Pancreas (tissue), 10 donors: ENCODE measurements at regions not wholly inside any gene's neighbourhood (a gene's known extent, or its start where the extent isn't known, plus 50 kb on each side); places are given as distances from the start of the nearest gene placed in this dataset.

Experiments used
- ATAC-seq, 4 donors: fragments of 200-7000 bp; cut with Tn5 transposase; one replicate each; pipeline versions ENCODE4 v1.8.0 to v1.9.1; 2020; ENCODE audit warnings: mild to moderate bottlenecking in 4 of 4, moderate library complexity in 4 of 4
- DNase-seq, 6 donors: peaks; one replicate each; pipeline ENCODE4 v3.0.0-alpha.2; 2020
- FAIRE-seq: peaks from 2 replicates; lab custom pipeline; 2012; peaks lifted over from hg19 to GRCh38; lab: Jason Lieb, UNC
- H3K27ac ChIP-seq, 4 donors: fragments of 200-600 bp; sonication (generic); 1 replicate in 3 of 4; 2 replicates in 1 of 4; pipeline versions ENCODE4 v1.5.0 to v1.8.0; 2020
- H3K27me3 ChIP-seq, 4 donors: fragments of 200-600 bp; one replicate each; pipeline ENCODE4 v1.8.0; 2021
- H3K36me3 ChIP-seq, 3 donors: fragments of 200-600 bp; sonication (generic) in 1 of 3; one replicate each; pipeline versions ENCODE4 v1.5.0 to v1.8.0; 2020 to 2021
- H3K4me1 ChIP-seq, 3 donors: fragments of 200-600 bp; one replicate each; pipeline ENCODE4 v1.8.0; 2021
- H3K4me3 ChIP-seq, 4 donors: fragments of 200-600 bp; sonication (generic) in 2 of 4; one replicate each; pipeline versions ENCODE4 v1.5.0 to v1.8.0; 2020 to 2021
- H3K9me3 ChIP-seq, 4 donors: fragments of 200-600 bp; one replicate each; pipeline ENCODE4 v1.8.0; 2021
- WGBS, 2 donors: extraction: QIAGEN DNeasy Blood & Tissue Kit; methylation state at CpG; one replicate each; pipeline ENCODE4 v1.1.7; 2013; 5-methylcytosine and 5-hydroxymethylcytosine counted together
- intact Hi-C, 3 donors: fragments of 100-400 bp; cut with DNase I; formaldehyde crosslinking; loops; one replicate each; pipeline versions ENCODE4 v1.11.1 to v1.14.2; 2022
- TF ChIP-seq, protein P1 (sequence below), 4 donors: fragments of 200-600 bp; sonication (generic) in 3 of 4; IDR thresholded peaks; one replicate each; pipeline versions ENCODE4 v1.5.0 to v1.8.0; 2021; ENCODE audit warnings: antibody characterized with exemption in 4 of 4
- donor health status: healthy with polysubstance abuse.
- donor health status: DM: no; HTN: no; CAD: no; lungs with moderate emphysema.
- donor health status: DM: no; HTN: no; CAD: no.
- donor health status: control.
- donor health status: control.
- donor health status: Bipolar disorder and iron deficiency.
- donor health status: DM: yes; HTN: yes; CAD: no.
- donor health status: DM: no; HTN: no; CAD: no.
- donor health status: DM: no; HTN: no; CAD: no.
- donor health status: DM: yes; HTN: yes; CAD: no.

DNA sequence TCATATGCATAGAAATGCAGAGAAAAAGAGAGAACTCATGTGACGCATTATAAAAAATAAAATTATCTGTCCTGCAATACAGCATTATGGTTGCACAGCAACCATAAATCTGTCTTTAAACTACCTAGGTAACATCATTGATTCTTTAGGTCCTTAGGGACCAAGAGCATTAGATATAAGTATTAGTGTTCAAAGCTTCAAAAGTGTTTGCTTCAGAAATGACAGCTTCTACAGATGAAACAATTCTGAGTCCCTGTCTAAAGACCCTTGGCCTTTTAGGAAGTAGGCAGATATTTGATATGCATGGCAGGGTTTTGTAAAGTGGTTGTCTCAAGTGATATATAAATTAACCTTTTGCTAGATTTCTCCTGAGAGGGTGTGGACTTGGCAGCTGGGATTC lies 454.2 kb downstream of the GBE1 start:
- intact Hi-C loops = no loop called here
- no peak overlapping the region for H3K4me3 ChIP-seq
- WGBS, 2 donors = 93% methylated on average over 1 of the region's 1 CpG

DNA sequence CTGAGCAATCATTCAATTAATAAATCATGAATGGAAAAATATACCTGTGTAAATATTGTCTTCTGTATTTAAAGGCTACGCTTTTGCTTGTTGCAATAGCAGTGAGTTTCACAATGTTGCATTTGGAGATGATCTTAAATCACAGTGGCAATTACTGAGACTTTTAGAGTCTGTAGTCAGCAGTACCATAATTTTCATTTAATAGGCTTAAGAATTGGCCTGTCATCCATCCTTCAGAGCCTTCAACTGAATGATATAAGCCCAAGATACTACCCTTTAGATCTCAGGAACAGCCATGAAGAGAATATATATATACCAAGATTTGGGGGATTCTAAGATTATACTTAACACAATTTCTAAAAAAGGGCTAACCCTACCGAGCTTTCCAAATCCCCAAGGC lies 458.1 kb downstream of the GBE1 start:
- Histone ChIP-seq H3K36me3 (no peaks in the 10 kb centered on the region), H3K4me1 (no peaks in the 10 kb centered on the region), H3K4me3 (no peak overlapping the region), H3K27ac (no peak overlapping the region), H3K9me3 (no peaks in the 10 kb centered on the region), H3K27me3 (no peaks in the 10 kb centered on the region)
- ATAC-seq (no peak), DNase-seq (no peak), FAIRE-seq (no peak)
- intact Hi-C loops = no loop called here
- 71 to 78% methylated on average over 2 of the region's 2 CpGs for WGBS, 2 donors
- TF ChIP-seq, protein P1, sequence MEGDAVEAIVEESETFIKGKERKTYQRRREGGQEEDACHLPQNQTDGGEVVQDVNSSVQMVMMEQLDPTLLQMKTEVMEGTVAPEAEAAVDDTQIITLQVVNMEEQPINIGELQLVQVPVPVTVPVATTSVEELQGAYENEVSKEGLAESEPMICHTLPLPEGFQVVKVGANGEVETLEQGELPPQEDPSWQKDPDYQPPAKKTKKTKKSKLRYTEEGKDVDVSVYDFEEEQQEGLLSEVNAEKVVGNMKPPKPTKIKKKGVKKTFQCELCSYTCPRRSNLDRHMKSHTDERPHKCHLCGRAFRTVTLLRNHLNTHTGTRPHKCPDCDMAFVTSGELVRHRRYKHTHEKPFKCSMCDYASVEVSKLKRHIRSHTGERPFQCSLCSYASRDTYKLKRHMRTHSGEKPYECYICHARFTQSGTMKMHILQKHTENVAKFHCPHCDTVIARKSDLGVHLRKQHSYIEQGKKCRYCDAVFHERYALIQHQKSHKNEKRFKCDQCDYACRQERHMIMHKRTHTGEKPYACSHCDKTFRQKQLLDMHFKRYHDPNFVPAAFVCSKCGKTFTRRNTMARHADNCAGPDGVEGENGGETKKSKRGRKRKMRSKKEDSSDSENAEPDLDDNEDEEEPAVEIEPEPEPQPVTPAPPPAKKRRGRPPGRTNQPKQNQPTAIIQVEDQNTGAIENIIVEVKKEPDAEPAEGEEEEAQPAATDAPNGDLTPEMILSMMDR (IDR thresholded peaks at IDR 0.05) = no peak

More for the DNA sequence above, 454.2 kb downstream of the GBE1 start:
- TF ChIP-seq, protein P1 (IDR thresholded peaks at IDR 0.05) = no peak
- Histone ChIP-seq H3K36me3 (no peaks in the 10 kb centered on the region), H3K27ac (no peak overlapping the region), H3K9me3 (no peaks in the 10 kb centered on the region), H3K27me3 (no peaks in the 10 kb centered on the region), H3K4me1 (no peaks in the 10 kb centered on the region)
- FAIRE-seq (no peak), DNase-seq (no peak), ATAC-seq (no peak)

DNA sequence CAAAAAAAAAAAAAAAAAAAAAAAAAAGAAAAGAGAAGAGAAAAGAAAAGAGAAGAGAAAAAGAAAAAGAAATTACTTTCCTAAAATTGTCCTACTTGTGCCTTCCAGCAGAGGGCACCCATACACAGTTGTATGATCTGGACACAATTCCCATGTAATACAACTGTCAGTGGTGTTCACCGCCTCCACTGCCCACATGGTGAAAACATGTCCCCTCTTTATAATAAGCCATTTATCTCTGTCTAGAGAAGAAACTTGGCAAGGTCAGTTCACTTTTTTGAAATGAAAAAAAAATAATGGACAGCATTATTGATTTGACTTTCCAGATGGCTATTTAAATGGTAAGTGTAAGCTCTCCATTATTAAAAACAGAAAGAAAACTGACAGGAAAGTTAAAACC lies 459.4 kb downstream of the GBE1 start:
- TF ChIP-seq, protein P1 (IDR thresholded peaks at IDR 0.05) = peak; percentile 22 to 57 (median 40)
- DNase-seq (peak in 3 of 6 donors; percentile 10 to 25 (median 14)), FAIRE-seq (no peak), ATAC-seq (peak in 3 of 4 donors; percentile 84 to 88 (median 88))
- Histone ChIP-seq H3K4me1 (no peaks in the 10 kb centered on the region), H3K36me3 (no peaks in the 10 kb centered on the region), H3K27ac (no peak overlapping the region), H3K4me3 (no peak overlapping the region), H3K9me3 (no peaks in the 10 kb centered on the region), H3K27me3 (no peaks in the 10 kb centered on the region)
- 4 to 8% methylated on average over 1 of the region's 1 CpG for WGBS, 2 donors
- intact Hi-C loops = no loop called here

DNA sequence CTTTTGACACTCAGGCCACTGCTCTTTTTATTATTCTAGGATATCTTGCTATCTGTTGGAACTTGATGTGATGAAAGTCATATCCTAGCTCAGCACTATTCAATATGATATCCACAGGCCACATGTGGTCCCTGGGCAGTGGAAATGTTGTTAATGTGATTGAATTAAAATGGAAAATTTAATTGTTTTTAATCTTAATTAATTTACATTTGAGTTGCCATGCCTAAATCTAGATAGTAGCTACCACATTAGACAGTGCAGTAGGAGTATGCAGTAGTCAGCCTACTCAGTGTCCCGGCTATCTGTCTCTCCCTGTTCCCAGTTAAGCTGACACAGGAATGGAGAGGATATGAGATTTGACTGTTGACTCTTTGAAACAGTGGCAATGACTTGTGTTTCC lies 460.2 kb downstream of the GBE1 start:
- no peaks in the 10 kb centered on the region for H3K36me3 ChIP-seq
- FAIRE-seq (no peak), ATAC-seq (no peak), DNase-seq (no peak)
- 59 to 60% methylated on average over 1 of the region's 1 CpG for WGBS, 2 donors
- intact Hi-C loops = no loop called here
- TF ChIP-seq, protein P1 (IDR thresholded peaks at IDR 0.05) = no peak
- no peak overlapping the region for H3K4me3 ChIP-seq
- no peaks in the 10 kb centered on the region for H3K27me3 ChIP-seq
- H3K27ac ChIP-seq = no peak overlapping the region
- H3K9me3 ChIP-seq = no peaks in the 10 kb centered on the region
- H3K4me1 ChIP-seq = no peaks in the 10 kb centered on the region

DNA sequence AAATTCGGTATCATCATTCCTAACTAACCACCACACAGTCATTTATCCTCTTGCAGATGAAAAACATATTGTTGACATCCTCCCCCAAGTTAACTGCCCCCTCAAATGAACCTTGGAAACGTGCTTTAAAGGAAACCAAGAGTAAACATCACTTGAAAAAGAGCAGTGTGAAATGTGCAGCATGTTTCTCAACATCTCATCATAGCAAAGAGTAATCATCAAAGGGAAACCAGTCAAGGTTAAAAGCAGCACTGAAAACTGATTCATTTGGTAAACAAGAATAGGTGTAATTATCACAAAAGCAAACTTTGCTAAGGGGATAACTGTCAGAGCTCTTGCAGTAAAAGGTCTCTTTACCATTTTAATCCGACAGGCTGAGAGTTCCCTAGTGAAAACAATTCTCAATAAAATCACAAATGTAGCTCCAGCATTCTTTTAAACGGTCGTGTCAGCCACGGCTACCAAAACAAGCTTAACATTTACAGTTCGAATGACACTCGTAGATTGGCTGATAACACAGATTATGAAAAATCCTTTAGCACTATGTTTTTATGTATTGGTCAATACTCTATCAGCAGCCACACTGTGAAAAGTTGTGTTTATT lies 461.0 kb downstream of the GBE1 start:
- no peak for DNase-seq
- intact Hi-C loops = no loop called here
- TF ChIP-seq, protein P1 (IDR thresholded peaks at IDR 0.05) = no peak
- Histone ChIP-seq H3K9me3 (no peaks in the 10 kb centered on the region), H3K4me3 (no peak overlapping the region), H3K27me3 (no peaks in the 10 kb centered on the region), H3K27ac (no peak overlapping the region), H3K4me1 (no peaks in the 10 kb centered on the region), H3K36me3 (no peaks in the 10 kb centered on the region)
- peak in 3 of 4 donors; percentile 21 to 71 (median 41) for ATAC-seq
- WGBS, 2 donors = 19 to 20% methylated on average over 8 of the region's 8 CpGs
- FAIRE-seq = no peak
